Esophagus muscularis mucosa (tissue), 3 donors: ENCODE measurements at regions not wholly inside any gene's neighbourhood (a gene's known extent, or its start where the extent isn't known, plus 50 kb on each side); places are given as distances from the start of the nearest gene placed in this dataset.

Experiments used
- POLR2AphosphoS5 ChIP-seq, 2 donors: sonication (generic); formaldehyde crosslinking; IDR thresholded peaks; one replicate each; pipeline ENCODE4 v1.6.1; 2017; ENCODE audit warnings: antibody characterized with exemption in 2 of 2
- TF ChIP-seq, protein P1 (sequence below), 3 experiments: fragments of 200-600 bp in 2 of 3; fragments of 450-650 bp in 1 of 3; sonication (generic) in 2 of 3; IDR thresholded peaks; one replicate each; pipeline ENCODE4 v1.5.1; 2017 to 2019; ENCODE audit warnings: antibody characterized with exemption in 3 of 3, mild to moderate bottlenecking in 2 of 3, moderate library complexity in 1 of 3

DNA sequence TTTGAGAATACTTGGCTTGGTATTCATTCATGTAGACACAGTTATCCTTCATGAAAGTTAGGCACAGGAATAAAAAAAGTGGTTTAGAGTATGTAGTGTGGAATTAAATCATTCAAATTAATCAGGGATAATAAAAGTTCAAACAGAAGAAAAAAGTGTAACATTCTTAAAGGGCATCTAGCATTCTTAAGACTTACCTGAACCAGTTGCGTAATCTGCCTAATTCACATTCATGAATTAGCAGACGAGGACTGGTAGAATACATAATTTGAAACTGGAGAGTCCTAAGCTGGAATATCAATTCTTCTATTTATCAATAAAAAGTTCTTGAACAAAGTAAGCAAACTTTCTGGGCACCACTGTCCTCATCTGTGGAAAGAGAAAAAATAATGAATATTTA, 157.0 kb upstream of the DEPDC1 start:
- no peak for TF ChIP-seq POLR2AphosphoS5 (IDR thresholded peaks at IDR 0.05)
- TF ChIP-seq, protein P1, sequence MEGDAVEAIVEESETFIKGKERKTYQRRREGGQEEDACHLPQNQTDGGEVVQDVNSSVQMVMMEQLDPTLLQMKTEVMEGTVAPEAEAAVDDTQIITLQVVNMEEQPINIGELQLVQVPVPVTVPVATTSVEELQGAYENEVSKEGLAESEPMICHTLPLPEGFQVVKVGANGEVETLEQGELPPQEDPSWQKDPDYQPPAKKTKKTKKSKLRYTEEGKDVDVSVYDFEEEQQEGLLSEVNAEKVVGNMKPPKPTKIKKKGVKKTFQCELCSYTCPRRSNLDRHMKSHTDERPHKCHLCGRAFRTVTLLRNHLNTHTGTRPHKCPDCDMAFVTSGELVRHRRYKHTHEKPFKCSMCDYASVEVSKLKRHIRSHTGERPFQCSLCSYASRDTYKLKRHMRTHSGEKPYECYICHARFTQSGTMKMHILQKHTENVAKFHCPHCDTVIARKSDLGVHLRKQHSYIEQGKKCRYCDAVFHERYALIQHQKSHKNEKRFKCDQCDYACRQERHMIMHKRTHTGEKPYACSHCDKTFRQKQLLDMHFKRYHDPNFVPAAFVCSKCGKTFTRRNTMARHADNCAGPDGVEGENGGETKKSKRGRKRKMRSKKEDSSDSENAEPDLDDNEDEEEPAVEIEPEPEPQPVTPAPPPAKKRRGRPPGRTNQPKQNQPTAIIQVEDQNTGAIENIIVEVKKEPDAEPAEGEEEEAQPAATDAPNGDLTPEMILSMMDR (IDR thresholded peaks at IDR 0.05) = no peak
